ENCODE measurements at regions not wholly inside any gene's neighbourhood (a gene's known extent, or its start where the extent isn't known, plus 50 kb on each side); places are given as distances from the start of the nearest gene placed in this dataset.

DNA sequence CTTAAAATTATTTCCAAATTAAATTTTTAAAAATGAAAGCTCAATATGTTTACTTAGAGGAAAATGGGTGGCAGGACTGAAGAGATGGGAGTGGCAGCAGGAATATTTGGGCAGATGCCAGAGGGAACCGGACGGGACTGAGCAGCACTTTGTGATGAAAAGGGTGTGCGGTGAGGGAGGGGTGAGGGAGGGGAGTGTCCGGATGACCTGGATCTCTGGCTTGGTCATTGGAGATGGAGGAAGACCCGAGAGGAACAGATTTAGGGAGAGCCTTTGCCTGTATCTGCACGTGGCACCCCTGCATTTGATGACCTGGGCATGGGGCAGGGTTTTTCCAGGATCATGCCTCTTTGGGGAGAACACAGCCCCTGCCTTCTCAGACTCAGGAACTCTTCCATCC is 201.1 kb upstream of the MVB12B start:
- peak; percentile 23 for DNase-seq (ENCODE audit: low spot score)

DNA sequence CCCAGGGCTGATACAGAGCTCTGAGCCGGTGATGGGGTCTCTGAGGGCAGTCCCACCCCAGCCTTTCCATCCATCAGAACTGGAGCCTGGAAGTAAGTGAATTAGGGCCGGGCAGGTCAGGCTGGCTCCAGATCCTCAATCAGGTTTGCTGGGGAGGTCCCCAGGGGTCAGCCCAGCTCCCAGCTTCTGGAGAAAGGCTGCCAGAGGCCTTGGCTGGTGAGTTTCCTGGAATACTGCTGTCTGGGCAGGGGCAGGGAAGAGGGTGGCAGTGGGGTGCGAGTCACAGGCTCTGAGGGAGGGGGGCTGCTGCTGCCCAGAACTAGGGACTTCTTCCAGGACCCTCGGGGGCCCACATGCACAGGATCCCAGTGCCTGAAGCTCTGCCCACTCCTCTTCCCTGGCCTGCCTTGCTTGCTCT is 200.6 kb upstream of the MVB12B start:
- no peak for DNase-seq (ENCODE audit: low spot score)

DNA sequence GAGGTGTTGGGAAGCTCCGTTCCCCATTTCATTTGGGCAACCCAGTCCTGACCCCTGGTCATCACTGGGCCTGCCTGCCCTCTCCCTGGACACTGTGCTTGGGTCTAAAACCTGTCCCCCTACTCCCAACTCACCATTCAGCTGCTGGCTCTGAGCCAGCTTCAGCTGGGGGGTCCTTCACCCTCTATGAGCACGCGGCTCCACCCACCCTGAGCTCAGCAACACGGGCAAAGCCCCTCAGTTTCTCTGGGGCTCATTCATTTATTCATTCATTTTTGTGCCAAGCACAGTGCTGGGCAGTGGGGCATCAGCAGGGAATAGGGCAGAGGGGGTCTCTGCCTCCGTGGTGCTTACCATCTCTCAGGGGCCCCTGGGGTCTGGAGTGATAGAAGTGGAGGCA is 199.8 kb upstream of the MVB12B start:
- DNase-seq (ENCODE audit: low spot score): no peak

DNA sequence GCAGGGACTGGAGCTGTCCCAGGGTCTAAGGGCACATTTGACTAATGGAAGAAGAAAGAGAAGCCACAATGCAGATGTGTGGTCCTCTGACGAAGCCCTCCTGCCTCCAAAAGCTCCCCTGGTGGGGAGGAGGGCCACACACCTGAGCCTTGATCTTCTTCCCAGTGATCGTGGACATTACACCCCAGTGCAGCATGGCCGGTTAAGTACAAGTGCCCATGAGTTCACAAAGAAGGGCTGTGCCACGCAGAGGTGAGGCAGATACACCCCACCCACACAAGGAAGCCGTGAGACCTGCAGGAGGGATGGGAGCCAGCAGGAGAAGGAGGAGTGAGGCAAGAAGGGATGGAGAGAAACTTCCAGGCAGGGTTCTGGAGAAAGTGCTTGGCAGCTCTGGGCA is 199.0 kb upstream of the MVB12B start:
- DNase-seq (ENCODE audit: low spot score): no peak

DNA sequence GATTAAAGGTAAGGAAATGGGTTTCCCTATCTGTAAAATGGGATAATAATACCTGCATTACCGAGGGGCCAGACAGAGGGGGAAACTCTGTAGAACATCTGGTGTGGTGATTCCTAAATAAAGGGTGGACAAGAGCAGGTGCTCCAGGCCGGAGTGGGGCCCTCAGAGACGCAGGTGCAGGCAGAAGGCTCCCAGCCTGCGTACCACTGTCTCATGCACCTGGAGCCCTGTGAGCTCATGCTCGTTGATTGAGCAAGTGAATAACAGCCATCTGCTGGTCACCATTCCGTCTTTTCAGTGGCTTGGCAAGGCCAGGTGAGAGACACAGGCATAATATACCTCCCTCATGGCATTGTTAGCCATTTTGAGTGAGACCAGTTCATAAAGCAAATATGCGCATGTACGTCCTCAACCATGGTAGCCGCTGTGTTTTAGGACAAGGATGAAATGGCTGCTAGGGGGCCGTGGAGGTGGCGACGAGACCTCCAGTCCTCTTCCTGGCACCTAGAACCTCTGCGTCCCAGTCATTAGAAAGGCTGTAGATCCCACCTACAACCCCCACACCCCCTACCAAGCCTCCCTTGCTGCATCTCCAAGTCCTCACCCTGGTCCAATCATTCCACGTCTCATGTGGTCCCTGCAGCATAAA is 198.0 kb upstream of the MVB12B start:
- DNase-seq (ENCODE audit: low spot score): no peak

DNA sequence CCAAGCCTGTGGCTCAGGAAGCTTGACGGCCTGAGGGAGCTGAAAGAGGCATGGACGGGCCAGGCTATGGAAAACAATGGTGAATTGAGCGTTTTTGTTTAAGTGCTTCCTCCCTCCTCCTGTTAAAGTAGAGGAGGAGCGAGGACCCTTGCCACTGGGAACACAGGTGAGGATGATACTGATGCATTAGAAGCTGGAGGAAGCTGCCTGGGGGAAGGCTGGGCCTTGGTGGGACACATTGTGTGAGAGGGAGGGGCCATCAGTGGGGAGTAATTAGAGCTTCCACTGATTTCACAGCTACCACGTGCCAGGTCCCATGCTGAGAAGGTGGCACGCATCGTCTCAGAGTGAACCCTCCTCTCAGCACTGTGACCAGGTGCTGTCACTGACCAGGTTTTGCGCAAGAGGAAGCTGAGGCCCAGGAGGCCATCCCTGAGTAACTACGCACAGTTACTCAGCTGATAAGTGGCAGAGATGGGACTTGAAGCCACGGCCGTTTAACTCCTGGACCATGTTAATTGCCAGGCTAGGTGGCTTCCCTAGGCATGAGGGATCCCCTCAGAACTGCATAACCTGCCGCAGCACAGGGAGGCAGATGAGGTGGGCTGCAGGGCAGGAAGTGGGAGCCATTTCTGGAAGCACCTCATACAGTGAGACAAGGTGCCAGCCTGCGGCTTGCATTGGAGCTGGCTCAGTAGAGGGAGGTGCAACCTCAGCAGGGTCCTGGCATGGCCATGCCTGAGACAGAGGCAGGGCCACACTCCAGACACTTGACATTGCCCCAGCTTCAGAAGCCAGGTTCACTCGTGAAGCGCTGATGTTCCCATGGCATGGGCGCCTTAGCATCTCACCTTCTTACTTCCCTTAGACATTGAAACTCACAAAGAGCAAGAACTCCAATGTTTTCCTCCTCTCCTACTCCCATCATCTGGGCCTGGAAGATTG is 195.3 kb upstream of the MVB12B start:
- DNase-seq (ENCODE audit: low spot score): no peak

DNA sequence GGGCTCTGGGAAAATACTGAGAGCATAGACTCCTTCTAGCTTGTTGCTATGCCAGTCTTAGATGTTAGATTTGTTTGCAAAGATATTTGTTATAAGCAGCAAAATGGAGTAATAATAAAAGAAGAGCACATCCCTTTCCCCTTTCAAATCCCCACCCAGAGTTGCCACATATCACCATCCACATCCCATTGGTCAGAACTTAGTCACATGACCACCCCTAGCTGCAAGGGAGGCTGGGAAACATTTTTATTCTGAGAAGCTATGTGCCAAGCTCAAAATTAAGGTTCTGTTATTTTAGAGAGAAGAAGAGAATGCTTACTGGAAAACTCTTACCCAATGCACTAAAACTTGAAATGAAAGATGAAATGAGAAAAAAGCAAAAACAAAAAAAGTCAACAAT is 193.9 kb upstream of the MVB12B start:
- no peak for DNase-seq (ENCODE audit: low spot score)

DNA sequence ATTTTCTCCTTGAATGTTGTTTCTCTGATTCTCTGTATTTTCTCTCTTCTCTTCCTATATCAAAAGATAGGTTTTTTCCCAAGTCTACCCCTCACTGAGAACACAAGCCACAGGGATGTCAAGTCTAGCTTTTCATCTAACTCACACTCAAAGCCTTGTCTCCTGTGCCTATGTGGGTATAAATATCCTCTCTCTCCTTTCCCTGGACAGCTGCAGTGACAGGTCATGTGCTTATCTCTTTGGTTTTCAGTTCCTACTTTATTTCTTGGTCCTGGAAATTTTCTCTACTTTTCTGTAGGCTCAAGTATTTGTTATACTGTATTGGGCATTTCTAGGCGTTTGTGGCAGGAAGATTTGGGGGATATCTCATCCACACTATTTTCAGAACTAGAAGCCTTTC is 182.4 kb upstream of the MVB12B start:
- DNase-seq (ENCODE audit: low spot score): no peak

DNA sequence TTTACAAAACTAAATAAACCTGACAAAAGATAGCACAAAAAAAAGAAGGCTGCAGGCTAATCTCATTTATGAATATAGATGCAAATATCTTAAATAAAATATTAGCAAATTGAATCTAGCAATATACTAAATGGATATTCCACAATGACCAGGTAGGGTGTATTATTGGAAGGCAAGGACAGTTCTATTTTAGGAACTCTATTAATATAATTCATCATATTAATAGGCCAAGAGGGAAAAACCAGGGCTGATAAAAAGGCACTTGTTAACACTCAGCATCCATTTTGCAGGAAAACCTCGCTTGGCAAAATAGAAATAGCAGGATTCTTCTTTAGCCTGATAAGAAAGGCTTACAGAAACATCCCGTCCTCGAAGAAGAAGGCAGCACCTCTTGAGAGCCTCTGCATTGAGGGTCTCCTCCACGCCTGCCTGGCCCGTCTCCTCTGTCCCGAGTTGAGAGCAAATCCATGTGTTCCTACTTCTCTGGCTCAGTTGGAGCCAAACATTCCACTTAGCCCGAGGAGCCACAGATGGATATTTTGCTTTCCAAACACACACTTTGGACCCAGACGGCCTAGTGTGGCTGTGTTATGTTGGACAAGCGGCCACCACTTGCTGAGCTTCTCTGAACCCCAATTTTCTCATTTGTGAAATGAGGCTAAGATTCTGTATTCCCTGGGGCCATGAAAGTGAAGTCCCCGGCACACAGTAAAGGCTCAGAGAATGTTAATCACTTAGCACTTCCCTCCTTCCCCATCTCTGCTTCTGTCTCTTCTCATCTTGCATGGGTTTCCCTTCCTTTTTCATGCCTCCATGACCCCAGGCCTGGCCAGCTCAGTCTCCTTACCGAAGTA is 181.8 kb upstream of the MVB12B start:
- DNase-seq (ENCODE audit: low spot score): no peak

DNA sequence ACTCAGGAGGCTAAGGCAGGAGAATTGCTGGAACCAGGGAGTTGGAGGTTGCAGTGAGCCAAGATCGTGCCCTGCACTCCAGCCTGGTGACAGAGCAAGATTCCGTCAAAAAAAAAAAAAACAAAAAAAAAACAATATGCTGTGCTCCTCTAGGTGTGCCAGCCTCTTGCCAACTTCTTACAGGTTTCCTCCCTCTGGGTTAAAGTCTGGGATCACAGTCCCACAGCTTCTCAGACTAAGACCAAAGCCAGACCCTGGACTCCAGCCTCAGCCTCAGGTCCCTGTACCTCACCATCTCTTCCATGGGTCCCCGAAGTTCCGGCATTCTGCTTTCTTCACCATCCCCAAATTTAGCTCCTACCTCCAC is 180.8 kb upstream of the MVB12B start:
- no peak for DNase-seq (ENCODE audit: low spot score)

DNA sequence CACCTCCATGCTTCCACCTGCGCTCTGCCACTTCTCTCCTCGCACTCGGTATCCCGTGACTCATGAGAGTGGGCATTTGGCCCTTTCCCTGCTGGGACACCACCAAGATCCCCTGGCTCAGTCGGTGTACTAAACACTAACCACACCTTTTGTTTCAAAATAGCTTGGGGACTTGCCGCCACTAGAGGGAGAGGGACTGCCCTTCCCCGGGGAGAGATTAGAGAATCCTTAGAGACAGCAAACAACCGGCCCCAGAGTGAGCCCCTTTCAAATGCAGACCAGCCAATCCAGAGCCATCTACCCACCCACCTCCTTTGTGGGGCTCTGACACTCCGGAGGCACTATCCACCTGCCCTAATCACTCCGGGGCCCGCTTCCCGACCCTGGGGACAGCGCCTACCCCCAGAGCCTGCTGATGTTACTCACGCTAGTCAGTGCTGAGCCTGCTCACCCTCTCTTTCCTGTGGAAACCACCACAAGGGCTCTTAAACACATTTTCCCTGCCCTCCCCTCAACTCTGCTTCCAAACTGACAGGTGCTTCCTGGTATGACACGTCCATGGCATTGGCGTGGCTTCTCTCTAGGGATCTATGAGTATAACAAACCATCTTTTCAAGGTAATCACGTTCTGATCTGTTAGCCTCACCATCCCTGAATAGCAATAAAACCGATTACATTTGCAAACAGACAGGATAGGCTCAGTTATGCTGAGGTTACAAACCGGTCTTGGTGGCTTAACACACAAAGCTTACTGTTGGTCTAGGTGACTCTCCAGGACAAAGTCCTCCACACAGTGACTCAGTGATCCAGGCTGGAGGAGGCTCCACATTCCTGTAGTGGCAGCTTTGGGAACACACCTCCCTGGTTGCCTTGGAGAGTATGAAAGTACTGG is 180.1 kb upstream of the MVB12B start:
- DNase-seq (ENCODE audit: low spot score): peak; percentile 21

DNA sequence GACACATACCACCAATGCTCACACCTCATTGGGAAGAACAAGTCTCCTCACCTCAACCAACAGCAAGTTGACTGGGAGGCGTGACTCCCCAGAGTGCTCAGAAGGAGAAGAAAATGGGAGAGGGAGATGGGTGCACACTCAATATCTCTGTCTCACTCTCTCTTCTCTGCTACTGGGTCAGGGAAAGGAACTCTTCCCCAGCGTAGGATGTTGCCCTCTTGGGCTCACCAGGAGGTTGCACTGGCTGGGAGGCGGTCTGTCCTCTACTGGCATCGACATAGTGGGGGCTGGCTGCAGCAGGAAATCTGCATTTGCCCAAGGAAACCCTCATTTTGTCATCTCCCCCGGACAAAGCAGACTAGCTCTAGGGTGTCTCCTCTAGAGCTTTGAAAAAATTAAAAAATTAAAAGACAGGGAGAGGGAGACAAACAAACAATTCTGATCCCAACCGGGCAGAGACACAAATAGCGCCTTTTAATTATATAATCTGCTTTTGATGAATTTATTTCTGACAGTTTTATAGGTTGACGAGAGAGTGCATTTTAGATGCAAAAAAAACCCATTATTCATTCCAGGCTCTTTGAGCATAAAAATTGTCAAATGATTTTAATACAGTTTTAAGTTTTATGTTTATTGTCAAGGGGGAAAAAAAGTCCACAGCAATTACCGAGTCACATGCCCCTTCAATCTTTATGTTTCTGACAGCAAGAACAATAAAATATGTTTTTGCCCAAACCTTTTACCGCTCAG is 179.3 kb upstream of the MVB12B start:
- no peak for DNase-seq (ENCODE audit: low spot score)

DNA sequence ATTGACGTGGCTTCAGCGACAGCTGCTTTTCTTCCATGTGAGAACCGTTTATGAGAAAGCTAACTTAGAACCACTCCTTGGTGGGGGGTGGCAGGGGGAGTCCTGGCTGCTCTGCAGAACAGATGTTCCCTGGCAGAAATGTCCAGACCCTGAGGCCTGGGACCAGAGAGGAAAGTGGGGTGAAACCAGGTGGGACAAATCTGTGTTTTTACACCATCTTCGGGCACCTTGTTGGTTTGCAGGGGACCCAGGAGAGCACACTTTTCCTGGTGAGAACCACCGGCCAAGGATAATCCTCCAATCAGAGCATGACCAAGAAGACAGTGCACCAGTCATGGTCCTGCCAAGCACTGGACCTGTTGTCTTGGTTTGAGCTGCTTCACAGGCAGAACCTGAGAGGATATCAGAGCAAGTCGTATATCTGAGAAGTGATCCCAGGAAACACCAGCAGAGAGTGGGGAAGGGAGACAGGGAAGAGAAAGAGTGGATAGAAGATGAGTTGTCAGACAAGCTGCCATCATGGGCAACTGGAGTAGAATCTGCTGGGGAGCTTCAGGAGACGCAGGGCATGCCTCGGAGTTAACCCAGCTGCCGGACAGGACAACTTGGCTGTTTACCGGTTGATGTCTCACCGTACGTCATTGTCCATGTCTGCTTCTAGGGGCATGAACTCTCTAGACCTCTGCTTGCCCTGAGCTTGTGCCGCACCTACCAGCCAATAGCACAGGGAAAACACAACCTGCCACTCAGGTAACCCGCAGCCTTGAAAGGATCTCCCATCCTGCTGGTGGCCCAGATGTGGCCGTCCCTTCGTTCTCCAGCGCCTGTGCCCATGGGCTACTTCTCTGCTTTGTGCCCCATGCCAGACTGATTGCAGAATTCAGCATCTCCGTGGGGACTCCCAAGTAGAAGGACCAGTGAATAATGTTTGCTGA is 178.4 kb upstream of the MVB12B start:
- DNase-seq (ENCODE audit: low spot score): no peak

DNA sequence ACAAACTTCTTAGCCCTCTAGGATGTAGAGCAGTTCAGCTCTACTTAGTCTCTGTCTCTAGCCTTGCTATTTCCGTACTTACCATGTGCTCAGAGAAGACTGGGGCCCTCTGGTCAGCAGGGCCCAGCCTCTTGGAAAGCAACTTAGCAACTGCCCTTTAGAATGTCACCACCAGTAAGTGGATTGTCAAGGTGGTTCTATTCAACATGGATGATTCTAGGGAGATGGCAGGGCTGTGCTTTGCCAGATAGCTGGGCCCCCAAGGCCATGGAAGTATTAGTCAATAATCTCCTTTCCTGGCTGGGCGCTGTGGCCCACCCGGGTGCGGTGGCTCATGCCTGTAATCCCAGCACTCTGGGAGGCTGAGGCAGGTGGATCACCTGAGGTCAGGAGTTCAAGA is 177.6 kb upstream of the MVB12B start:
- DNase-seq (ENCODE audit: low spot score): no peak

DNA sequence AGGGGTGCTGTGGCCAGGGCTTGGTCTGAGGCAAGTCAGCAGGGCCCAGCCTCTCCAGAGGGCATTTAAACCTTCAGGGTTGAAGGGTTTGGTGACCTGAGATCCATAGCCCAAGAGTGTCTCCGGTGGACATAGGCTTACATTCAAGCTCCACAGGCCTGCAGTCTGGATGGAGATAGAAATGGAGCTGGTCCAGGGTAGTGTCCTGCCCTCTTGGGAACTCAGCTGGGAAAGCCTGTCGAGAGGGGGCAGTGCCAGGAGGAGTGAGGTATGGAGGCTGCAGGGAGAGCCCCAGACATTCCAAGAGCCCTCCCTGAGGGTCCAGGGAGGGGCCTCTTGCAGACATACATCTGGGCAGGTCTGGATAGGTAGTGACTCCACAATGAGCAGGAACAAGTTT is 177.0 kb upstream of the MVB12B start:
- no peak for DNase-seq (ENCODE audit: low spot score)

DNA sequence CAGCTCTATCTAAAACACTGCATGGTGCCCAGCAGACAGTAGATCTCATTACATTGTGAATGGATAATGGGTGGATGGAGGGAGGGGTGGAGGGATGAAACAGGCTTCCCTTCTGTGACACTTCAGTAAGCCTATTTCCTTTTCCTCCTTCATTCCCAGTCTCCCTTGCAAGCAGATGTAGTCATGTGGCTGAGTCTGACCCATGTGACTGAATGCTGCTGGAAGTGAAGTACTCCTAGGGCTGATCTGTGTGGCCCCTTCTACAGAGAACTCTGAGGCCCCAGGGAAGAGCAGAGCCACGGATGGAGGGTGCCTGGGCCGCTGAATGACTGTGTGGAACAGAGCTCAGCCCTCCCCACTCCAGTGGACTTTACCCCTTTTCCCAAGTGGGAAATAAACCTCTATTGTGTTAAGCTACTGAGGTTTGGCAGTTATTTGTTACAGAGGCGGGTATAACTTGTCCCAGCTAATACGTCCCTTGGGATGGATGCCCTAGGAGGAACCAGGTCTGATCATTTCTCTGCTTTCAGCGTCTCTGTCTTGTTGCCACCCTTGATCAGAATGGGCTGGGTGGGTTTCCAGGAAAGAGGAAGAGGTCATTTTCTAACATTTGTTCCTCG is 176.1 kb upstream of the MVB12B start:
- DNase-seq (ENCODE audit: low spot score): no peak

DNA sequence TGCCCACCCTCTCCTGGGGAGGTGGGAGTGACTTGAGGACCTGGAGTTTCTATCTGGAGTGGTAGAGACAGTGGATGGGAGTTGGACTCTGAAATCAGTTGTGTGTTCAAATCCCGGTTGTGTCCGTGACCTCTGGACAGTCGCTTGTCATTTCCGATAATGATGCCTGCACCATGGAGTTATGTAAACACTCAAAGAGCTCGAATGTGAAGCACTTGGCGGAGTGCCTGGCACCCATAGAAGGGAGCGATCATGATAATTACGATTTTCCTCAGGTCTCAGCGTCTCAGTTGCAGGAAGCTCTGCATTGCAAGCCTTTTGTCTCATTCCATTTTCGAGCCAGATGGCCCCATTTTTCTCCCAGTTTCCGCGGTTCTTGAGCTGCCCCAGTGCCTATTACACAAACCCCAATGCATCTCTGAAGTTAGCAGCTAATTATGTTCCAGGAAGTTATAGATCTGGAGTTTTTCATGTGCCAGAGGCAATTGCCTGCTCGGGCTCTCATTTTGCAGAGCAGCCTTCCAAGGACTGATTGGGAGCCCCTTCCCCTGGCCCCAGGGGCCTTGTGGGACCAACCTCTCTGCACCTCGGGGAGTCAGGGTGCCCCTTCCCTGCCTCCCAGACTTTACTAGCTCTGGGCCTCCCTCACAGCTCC is 175.5 kb upstream of the MVB12B start:
- no peak for DNase-seq (ENCODE audit: low spot score)

DNA sequence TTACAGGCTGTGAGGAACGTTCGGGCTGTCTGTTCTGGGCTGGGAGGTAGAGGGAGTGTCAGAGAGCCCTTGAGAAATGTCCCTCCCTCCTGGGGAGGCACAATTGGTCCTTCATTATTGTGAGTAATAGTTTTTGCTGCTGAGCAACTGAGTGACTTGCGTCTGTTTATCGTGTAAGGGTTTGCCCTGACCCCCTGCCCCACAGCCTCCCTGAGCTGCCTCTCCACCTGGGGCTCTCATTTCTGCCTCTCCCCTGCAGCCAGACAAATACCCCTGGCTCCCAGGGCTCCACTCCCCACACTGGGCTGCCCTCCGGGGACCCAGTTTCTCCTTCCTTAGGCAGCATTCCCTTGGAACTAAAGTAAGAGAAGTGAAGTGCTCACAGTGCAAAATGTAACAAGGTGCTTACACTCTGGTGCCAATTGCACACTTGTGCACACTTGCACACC is 174.9 kb upstream of the MVB12B start:
- DNase-seq (ENCODE audit: low spot score): peak; percentile 31

All from COLO829 (cell line).